ENCODE measurements at regions not wholly inside any gene's neighbourhood (a gene's known extent, or its start where the extent isn't known, plus 50 kb on each side); places are given as distances from the start of the nearest gene placed in this dataset.

DNA sequence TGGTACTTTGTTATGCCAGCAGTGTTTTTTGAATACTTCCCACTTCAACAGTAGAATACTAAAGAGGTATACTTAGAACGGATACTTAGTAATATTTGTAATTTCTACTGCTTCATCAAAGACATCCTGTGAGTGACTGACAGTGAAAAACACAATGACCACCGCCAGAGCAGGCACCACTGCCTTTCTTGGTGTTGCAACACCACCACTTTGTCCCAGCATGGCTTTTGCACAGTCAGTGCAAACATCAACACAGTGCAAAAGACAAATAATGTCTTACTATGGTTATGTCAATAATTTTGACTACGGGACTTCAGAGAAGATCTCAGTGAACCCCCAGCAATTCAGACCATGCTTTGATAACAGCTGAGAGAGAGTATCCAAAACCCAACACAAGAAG lies 220.5 kb downstream of the RBM26 start (continued):
- TF ChIP-seq ZNF652 (CRISPR knock-in tag; IDR thresholded peaks at IDR 0.05; ENCODE audit: borderline replicate concordance, low read depth) (peak; percentile 14; the same call in 1 of the 2 replicates), BCLAF1 (IDR thresholded peaks at IDR 0.05) (no peak), ARNTL (CRISPR knock-in tag; IDR thresholded peaks at IDR 0.05) (no peak), ZNF407 (CRISPR knock-in tag; IDR thresholded peaks at IDR 0.05; ENCODE audit: not compliant biosample characterization) (no peak), ZNF430 (CRISPR knock-in tag; IDR thresholded peaks at IDR 0.05) (no peak), ZNF564 (CRISPR knock-in tag; IDR thresholded peaks at IDR 0.05) (no peak), BCL3 (CRISPR knock-in tag; IDR thresholded peaks at IDR 0.05) (no peak), ZNF572 (CRISPR knock-in tag; IDR thresholded peaks at IDR 0.05) (no peak), KDM2A (CRISPR knock-in tag; IDR thresholded peaks at IDR 0.05; ENCODE audit: borderline replicate concordance, low read depth) (no peak), NCOA1 (CRISPR knock-in tag; IDR thresholded peaks at IDR 0.05) (no peak), FOXK1 (CRISPR knock-in tag; IDR thresholded peaks at IDR 0.05; ENCODE audit: borderline replicate concordance, low read depth) (peak; percentile 88; the same call in 1 of the 2 replicates)
- TF ChIP-seq, protein P1, sequence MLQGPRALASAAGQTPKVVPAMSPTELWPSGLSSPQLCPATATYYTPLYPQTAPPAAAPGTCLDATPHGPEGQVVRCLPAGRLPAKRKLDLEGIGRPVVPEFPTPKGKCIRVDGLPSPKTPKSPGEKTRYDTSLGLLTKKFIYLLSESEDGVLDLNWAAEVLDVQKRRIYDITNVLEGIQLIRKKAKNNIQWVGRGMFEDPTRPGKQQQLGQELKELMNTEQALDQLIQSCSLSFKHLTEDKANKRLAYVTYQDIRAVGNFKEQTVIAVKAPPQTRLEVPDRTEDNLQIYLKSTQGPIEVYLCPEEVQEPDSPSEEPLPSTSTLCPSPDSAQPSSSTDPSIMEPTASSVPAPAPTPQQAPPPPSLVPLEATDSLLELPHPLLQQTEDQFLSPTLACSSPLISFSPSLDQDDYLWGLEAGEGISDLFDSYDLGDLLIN (CRISPR knock-in tag; IDR thresholded peaks at IDR 0.05; ENCODE audit: borderline replicate concordance): no peak
